ENCODE measurements at regions not wholly inside any gene's neighbourhood (a gene's known extent, or its start where the extent isn't known, plus 50 kb on each side); places are given as distances from the start of the nearest gene placed in this dataset.

- no peak for DNase-seq
- no peaks in the 10 kb centered on the region for H3K9me2 ChIP-seq (replicated peaks; ENCODE audit: insufficient read depth, low read length)
- H3K79me2 ChIP-seq (ENCODE audit: low read length) = no peaks in the 10 kb centered on the region
- H2AFZ ChIP-seq (ENCODE audit: low read length) = no peak overlapping the region
- no peaks in the 10 kb centered on the region for H3K4me1 ChIP-seq (ENCODE audit: low read length)
- TF ChIP-seq CTCF (IDR thresholded peaks at IDR 0.05; ENCODE audit: low read length) = no peak
- TF ChIP-seq EZH2 (optimal IDR thresholded peaks at IDR 0.05; ENCODE audit: low read depth, low read length) = no peak
- no peak for TF ChIP-seq EZH2phosphoT487 (IDR thresholded peaks at IDR 0.05; ENCODE audit: low read length)
- no peaks in the 10 kb centered on the region for H3K9me3 ChIP-seq (replicated peaks; ENCODE audit: insufficient read depth, low read length)
- no peak overlapping the region for H3K9ac ChIP-seq (ENCODE audit: low read length)
- no peaks in the 10 kb centered on the region for H3K27me3 ChIP-seq (replicated peaks; ENCODE audit: insufficient read depth, low read length)
- no peaks in the 10 kb centered on the region for H3F3A ChIP-seq (ENCODE audit: insufficient read depth, low read length)
- H3K4me3 ChIP-seq (ENCODE audit: low read length) = no peak overlapping the region
- H4K20me1 ChIP-seq (ENCODE audit: insufficient read depth, low read length) = no peaks in the 10 kb centered on the region
- no peak overlapping the region for H3K4me2 ChIP-seq (ENCODE audit: low read depth, low read length)
- H3K36me3 ChIP-seq (replicated peaks; ENCODE audit: insufficient read depth, low read length) = no peaks in the 10 kb centered on the region
- no peak overlapping the region for H3K27ac ChIP-seq (ENCODE audit: low read length)
Measured at GRCh38 chr4:125440814-125441213, 126.1 kb downstream of the FAT4 start.

- H3K9me2 ChIP-seq (replicated peaks; ENCODE audit: insufficient read depth, low read length) = no peaks in the 10 kb centered on the region
- no peaks in the 10 kb centered on the region for H3K9me3 ChIP-seq (replicated peaks; ENCODE audit: insufficient read depth, low read length)
- H3K4me2 ChIP-seq (ENCODE audit: low read depth, low read length) = no peak overlapping the region
- no peaks in the 10 kb centered on the region for H3K79me2 ChIP-seq (ENCODE audit: low read length)
- no peaks in the 10 kb centered on the region for H4K20me1 ChIP-seq (ENCODE audit: insufficient read depth, low read length)
- no peak overlapping the region for H3K4me3 ChIP-seq (ENCODE audit: low read length)
- H3K36me3 ChIP-seq (replicated peaks; ENCODE audit: insufficient read depth, low read length) = no peaks in the 10 kb centered on the region
- TF ChIP-seq EZH2 (optimal IDR thresholded peaks at IDR 0.05; ENCODE audit: low read depth, low read length) (no peak), CTCF (IDR thresholded peaks at IDR 0.05; ENCODE audit: low read length) (no peak)
- H3K27me3 ChIP-seq (replicated peaks; ENCODE audit: insufficient read depth, low read length) = no peaks in the 10 kb centered on the region
- no peaks in the 10 kb centered on the region for H3F3A ChIP-seq (ENCODE audit: insufficient read depth, low read length)
- DNase-seq = no peak
- no peaks in the 10 kb centered on the region for H3K4me1 ChIP-seq (ENCODE audit: low read length)
- H2AFZ ChIP-seq (ENCODE audit: low read length) = no peak overlapping the region
- H3K27ac ChIP-seq (ENCODE audit: low read length) = no peak overlapping the region
- H3K9ac ChIP-seq (ENCODE audit: low read length) = no peak overlapping the region
Measured at GRCh38 chr4:125444166-125444565, 129.4 kb downstream of the FAT4 start.

GRCh38 chr4:125445525-125445924 is 130.8 kb downstream of the FAT4 start:
- Histone ChIP-seq H3K9me3 (replicated peaks; ENCODE audit: insufficient read depth, low read length) (no peaks in the 10 kb centered on the region), H3K36me3 (replicated peaks; ENCODE audit: insufficient read depth, low read length) (no peaks in the 10 kb centered on the region), H4K20me1 (ENCODE audit: insufficient read depth, low read length) (no peaks in the 10 kb centered on the region), H3K9ac (ENCODE audit: low read length) (no peak overlapping the region), H3K27ac (ENCODE audit: low read length) (no peak overlapping the region), H3K4me3 (ENCODE audit: low read length) (no peak overlapping the region), H3K9me2 (replicated peaks; ENCODE audit: insufficient read depth, low read length) (no peaks in the 10 kb centered on the region), H3K79me2 (ENCODE audit: low read length) (no peaks in the 10 kb centered on the region), H3K4me1 (ENCODE audit: low read length) (no peaks in the 10 kb centered on the region), H3K4me2 (ENCODE audit: low read depth, low read length) (no peak overlapping the region), H3K27me3 (replicated peaks; ENCODE audit: insufficient read depth, low read length) (no peaks in the 10 kb centered on the region), H2AFZ (ENCODE audit: low read length) (no peak overlapping the region), H3F3A (ENCODE audit: insufficient read depth, low read length) (no peaks in the 10 kb centered on the region)
- no peak for DNase-seq
- no peak for TF ChIP-seq EZH2 (optimal IDR thresholded peaks at IDR 0.05; ENCODE audit: low read depth, low read length)
- no peak for TF ChIP-seq EZH2phosphoT487 (IDR thresholded peaks at IDR 0.05; ENCODE audit: low read length)
- TF ChIP-seq CTCF (IDR thresholded peaks at IDR 0.05; ENCODE audit: low read length) = no peak
